BLaER1 treated with 17β-estradiol and CSF1 and Interleukin-3, amounts not matched to agents 10 nM and 100 nM (cell line): ENCODE measurements at regions not wholly inside any gene's neighbourhood (a gene's known extent, or its start where the extent isn't known, plus 50 kb on each side); places are given as distances from the start of the nearest gene placed in this dataset.
"Not testable (repeated sequence)": the region's sequence is repeated elsewhere in the genome, so short reads cannot be mapped to it uniquely, and the experiment has no call there.

Experiments
- H3K27ac ChIP-seq, 11 experiments: shearing (Covaris generic); formaldehyde crosslinking; 2 replicates each; pipeline ENCODE4 v1.8.1; 2022
- H3K27me3 ChIP-seq, 11 experiments: shearing (Covaris generic); formaldehyde crosslinking; 2 replicates each; pipeline ENCODE4 v1.8.1; 2022
- H3K36me3 ChIP-seq, 11 experiments: shearing (Covaris generic); formaldehyde crosslinking; 2 replicates each; pipeline ENCODE4 v1.8.1; 2022
- H3K4me1 ChIP-seq, 10 experiments: shearing (Covaris generic); formaldehyde crosslinking; 2 replicates each; pipeline ENCODE4 v1.8.1; 2022
- H3K4me2 ChIP-seq, 11 experiments: shearing (Covaris generic); formaldehyde crosslinking; 2 replicates each; pipeline ENCODE4 v1.8.1; 2022
- H3K4me3 ChIP-seq, 10 experiments: shearing (Covaris generic); formaldehyde crosslinking; 2 replicates each; pipeline ENCODE4 v1.8.1; 2022
- H3K9ac ChIP-seq, 11 experiments: shearing (Covaris generic); formaldehyde crosslinking; 2 replicates each; pipeline ENCODE4 v1.8.1; 2022
- H3K9me3 ChIP-seq, 11 experiments: shearing (Covaris generic); formaldehyde crosslinking; replicated peaks in 1 of 11; 2 replicates each; pipeline ENCODE4 v1.8.1; 2022
- H4K20me1 ChIP-seq, 11 experiments: shearing (Covaris generic); formaldehyde crosslinking; 2 replicates each; pipeline ENCODE4 v1.8.1; 2022
- Cebpa-rat ChIP-seq, 11 experiments: shearing (Covaris generic); IDR thresholded peaks; 2 replicates each; pipeline ENCODE4 v1.8.1; 2022

- Histone ChIP-seq H3K9ac (no peak overlapping the region), H3K27me3 (no peaks in the 10 kb centered on the region), H3K27ac (no peak overlapping the region), H3K4me1 (no peaks in the 10 kb centered on the region), H4K20me1 (no peaks in the 10 kb centered on the region), H3K9me3 (no peaks in the 10 kb centered on the region), H3K4me3 (no peak overlapping the region), H3K36me3 (no peaks in the 10 kb centered on the region), H3K4me2 (no peak overlapping the region)
- no peak for TF ChIP-seq Cebpa-rat (IDR thresholded peaks at IDR 0.05)
These were observed 159.0 kb upstream of the PTGFR start for GRCh38 chr1:78331799-78332198.

GRCh38 chr1:78333502-78333901 lies 157.3 kb upstream of the PTGFR start:
- TF ChIP-seq Cebpa-rat (IDR thresholded peaks at IDR 0.05): no peak
- Histone ChIP-seq H3K9ac (no peak overlapping the region), H3K36me3 (no peaks in the 10 kb centered on the region), H3K27ac (no peak overlapping the region), H3K27me3 (no peaks in the 10 kb centered on the region), H3K4me1 (no peaks in the 10 kb centered on the region), H4K20me1 (no peaks in the 10 kb centered on the region), H3K4me2 (no peak overlapping the region), H3K4me3 (no peak overlapping the region), H3K9me3 (no peaks in the 10 kb centered on the region)

GRCh38 chr1:78334114-78334513 lies 156.7 kb upstream of the PTGFR start:
- no peaks in the 10 kb centered on the region for H3K36me3 ChIP-seq
- no peak overlapping the region for H3K4me3 ChIP-seq
- H3K9ac ChIP-seq: no peak overlapping the region
- TF ChIP-seq Cebpa-rat (IDR thresholded peaks at IDR 0.05): no peak
- H3K27me3 ChIP-seq: no peaks in the 10 kb centered on the region
- H3K27ac ChIP-seq: no peak overlapping the region
- no peak overlapping the region for H3K4me2 ChIP-seq
- H3K4me1 ChIP-seq: no peaks in the 10 kb centered on the region
- no peaks in the 10 kb centered on the region for H4K20me1 ChIP-seq
- H3K9me3 ChIP-seq: no peaks in the 10 kb centered on the region

- no peak overlapping the region for H3K27ac ChIP-seq
- H4K20me1 ChIP-seq: no peaks in the 10 kb centered on the region
- no peaks in the 10 kb centered on the region for H3K36me3 ChIP-seq
- no peak for TF ChIP-seq Cebpa-rat (IDR thresholded peaks at IDR 0.05)
- H3K4me3 ChIP-seq: no peak overlapping the region
- no peak overlapping the region for H3K4me2 ChIP-seq
- H3K9me3 ChIP-seq: no peaks in the 10 kb centered on the region
- H3K9ac ChIP-seq: no peak overlapping the region
- no peaks in the 10 kb centered on the region for H3K27me3 ChIP-seq
- peaks cover 0 to 4% (median 0%) of the 10 kb centered on the region in 10 experiments; a peak in 1 of 20 replicates for H3K4me1 ChIP-seq
These were observed 155.8 kb upstream of the PTGFR start for GRCh38 chr1:78334952-78335351.

GRCh38 chr1:78336751-78337150 lies 154.0 kb upstream of the PTGFR start:
- not testable (repeated sequence) for H3K4me3 ChIP-seq, H3K9me3 ChIP-seq, H3K27me3 ChIP-seq, H3K36me3 ChIP-seq, H3K27ac ChIP-seq, H3K4me2 ChIP-seq, H3K9ac ChIP-seq, H3K4me1 ChIP-seq, H4K20me1 ChIP-seq

DNA sequence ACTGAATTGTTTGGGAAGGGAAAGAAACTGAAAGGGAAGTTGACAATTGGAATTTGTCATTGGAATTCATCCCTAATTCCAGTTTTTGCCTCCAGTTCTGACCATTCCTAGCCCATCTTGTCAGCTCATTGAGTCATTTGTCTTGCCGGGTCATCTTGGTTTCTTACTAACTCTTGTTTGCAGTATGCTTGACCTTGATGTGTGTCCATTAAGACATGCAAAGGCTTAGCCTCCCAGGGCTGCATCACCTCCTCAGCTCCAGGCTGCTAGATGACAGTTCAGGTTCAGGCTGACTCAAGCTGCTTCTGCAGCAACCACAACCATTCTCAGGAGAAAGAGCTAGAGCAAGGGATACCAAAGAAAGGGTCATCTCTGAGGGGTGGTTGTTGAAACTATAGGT lies 151.3 kb upstream of the PTGFR start:
- no peaks in the 10 kb centered on the region for H3K36me3 ChIP-seq
- H3K9me3 ChIP-seq: no peaks in the 10 kb centered on the region
- H3K4me1 ChIP-seq: peaks cover 0 to 9% (median 0%) of the 10 kb centered on the region in 10 experiments; a peak in 1 of 20 replicates
- no peaks in the 10 kb centered on the region for H3K27me3 ChIP-seq
- H3K4me2 ChIP-seq: no peak overlapping the region
- H4K20me1 ChIP-seq: no peaks in the 10 kb centered on the region
- H3K4me3 ChIP-seq: no peak overlapping the region
- no peak overlapping the region for H3K9ac ChIP-seq
- no peak overlapping the region for H3K27ac ChIP-seq
- no peak for TF ChIP-seq Cebpa-rat (IDR thresholded peaks at IDR 0.05)

GRCh38 chr1:78340006-78340405 lies 150.8 kb upstream of the PTGFR start:
- Histone ChIP-seq H3K4me1 (peaks cover 0 to 9% (median 0%) of the 10 kb centered on the region in 10 experiments; a peak in 1 of 20 replicates), H3K9me3 (no peaks in the 10 kb centered on the region), H3K9ac (no peak overlapping the region), H3K4me3 (no peak overlapping the region), H3K4me2 (no peak overlapping the region), H3K36me3 (no peaks in the 10 kb centered on the region), H4K20me1 (no peaks in the 10 kb centered on the region), H3K27ac (no peak overlapping the region), H3K27me3 (no peaks in the 10 kb centered on the region)
- TF ChIP-seq Cebpa-rat (IDR thresholded peaks at IDR 0.05): no peak

DNA sequence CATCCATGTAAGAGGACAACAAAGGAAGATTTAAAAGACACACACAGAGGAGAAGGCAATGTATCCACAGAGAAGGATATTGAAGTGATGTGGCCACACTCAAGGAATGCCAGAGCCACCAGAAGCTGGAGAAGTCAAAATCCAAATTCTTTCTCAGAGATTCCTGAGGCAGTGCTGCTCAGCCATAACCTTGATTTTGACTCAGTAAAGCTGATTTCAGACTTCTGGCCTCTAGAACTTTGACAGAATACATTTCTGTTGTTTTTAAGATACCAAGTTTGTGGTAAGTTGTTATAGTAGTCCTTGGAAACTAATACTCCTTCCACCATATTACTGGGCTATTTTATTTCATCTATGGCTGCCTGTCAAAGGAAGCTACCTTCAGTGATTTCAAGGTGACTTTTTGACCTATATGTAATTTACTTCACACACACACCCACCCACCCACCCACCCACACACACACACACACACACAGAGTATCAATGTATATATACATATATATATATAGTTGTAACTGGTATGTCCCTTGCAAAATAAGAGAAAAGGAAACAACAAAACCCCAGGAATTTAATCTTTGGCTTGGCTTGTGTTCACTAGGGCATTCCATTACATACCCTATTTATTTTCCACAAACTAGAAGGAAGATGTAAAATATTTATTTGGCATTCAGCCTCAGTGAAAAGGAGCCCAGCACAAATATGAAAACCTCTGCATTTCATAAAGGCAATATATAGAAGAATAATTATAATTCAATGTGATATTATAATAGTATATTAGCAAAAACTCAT lies 142.1 kb upstream of the PTGFR start:
- H3K4me2 ChIP-seq: no peak overlapping the region
- no peak for TF ChIP-seq Cebpa-rat (IDR thresholded peaks at IDR 0.05)
- no peaks in the 10 kb centered on the region for H4K20me1 ChIP-seq
- H3K4me3 ChIP-seq: no peak overlapping the region
- no peak overlapping the region for H3K27ac ChIP-seq
- H3K36me3 ChIP-seq: no peaks in the 10 kb centered on the region
- no peaks in the 10 kb centered on the region for H3K27me3 ChIP-seq
- H3K9me3 ChIP-seq: no peaks in the 10 kb centered on the region
- H3K9ac ChIP-seq: no peak overlapping the region
- no peaks in the 10 kb centered on the region for H3K4me1 ChIP-seq

GRCh38 chr1:78351551-78352216 lies 139.1 kb upstream of the PTGFR start:
- H3K27ac ChIP-seq: no peak overlapping the region

DNA sequence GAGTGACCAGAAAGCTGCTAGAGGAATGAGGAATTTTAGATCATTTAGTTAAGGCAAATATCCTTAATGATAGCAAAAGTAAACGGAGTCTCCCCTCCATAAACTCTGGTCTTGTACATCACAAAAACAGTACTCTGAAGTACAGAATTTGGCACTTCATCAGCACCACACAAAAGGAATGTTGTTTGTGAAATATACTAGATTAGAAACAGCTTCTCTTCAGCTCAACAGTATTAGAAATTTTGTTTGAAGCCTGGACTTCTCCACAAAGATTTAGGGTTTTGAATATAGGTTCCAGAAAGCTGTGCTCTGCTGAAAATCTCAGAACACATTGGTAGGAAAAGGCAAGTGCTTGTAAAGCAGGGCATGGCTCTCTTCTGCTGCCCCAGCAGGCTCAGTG lies 135.1 kb upstream of the PTGFR start:
- no peak overlapping the region for H3K9ac ChIP-seq
- no peak overlapping the region for H3K27ac ChIP-seq
- no peaks in the 10 kb centered on the region for H3K36me3 ChIP-seq
- no peaks in the 10 kb centered on the region for H3K9me3 ChIP-seq
- no peak for TF ChIP-seq Cebpa-rat (IDR thresholded peaks at IDR 0.05)
- H3K4me3 ChIP-seq: no peak overlapping the region
- no peaks in the 10 kb centered on the region for H4K20me1 ChIP-seq
- no peaks in the 10 kb centered on the region for H3K4me1 ChIP-seq
- no peaks in the 10 kb centered on the region for H3K27me3 ChIP-seq
- H3K4me2 ChIP-seq: no peak overlapping the region

More at GRCh38 chr1:78351551-78352216, 139.1 kb upstream of the PTGFR start:
- Histone ChIP-seq H3K9ac (no peak overlapping the region), H3K36me3 (no peaks in the 10 kb centered on the region), H3K9me3 (no peaks in the 10 kb centered on the region), H4K20me1 (no peaks in the 10 kb centered on the region), H3K4me2 (no peak overlapping the region), H3K4me1 (no peaks in the 10 kb centered on the region), H3K4me3 (no peak overlapping the region), H3K27me3 (no peaks in the 10 kb centered on the region)
- TF ChIP-seq Cebpa-rat (IDR thresholded peaks at IDR 0.05): no peak
